Erythroblast (primary cell): ENCODE measurements at regions not wholly inside any gene's neighbourhood (a gene's known extent, or its start where the extent isn't known, plus 50 kb on each side); places are given as distances from the start of the nearest gene placed in this dataset.

ENCODE experiments used
- GATA1 ChIP-seq: IDR thresholded peaks from 2 replicates; pipeline ENCODE4 v1.6.1; 2011; ENCODE audit warnings: low read depth, mild to moderate bottlenecking, control low read depth, low read length, moderate library complexity
- POLR2A ChIP-seq: IDR thresholded peaks from 2 replicates; pipeline ENCODE4 v1.6.1; 2011; ENCODE audit warnings: mild to moderate bottlenecking, low read length

- TF ChIP-seq POLR2A (no peak), GATA1 (no peak)
These were observed 84.8 kb upstream of the LRFN5 start for GRCh38 chr14:41521891-41522290.
